ENCODE measurements at regions not wholly inside any gene's neighbourhood (a gene's known extent, or its start where the extent isn't known, plus 50 kb on each side); places are given as distances from the start of the nearest gene placed in this dataset.

- DNase-seq (ENCODE audit: low read depth, low spot score) = peak; percentile 30
- ChIA-PET POLR2A (no interaction called here), CTCF (interaction anchor here (0.7 to 1.6 kb wide), 8 partner anchors 12 to 277 kb away, joined by 3 to 7 read pairs (median 4); no protein-coding TSS in a partner anchor)
- H3K9me3 ChIP-seq (ENCODE audit: control insufficient read depth, insufficient read depth, low read depth, low read length) = no peaks in the 10 kb centered on the region
- no peak overlapping the region for H3K4me3 ChIP-seq (ENCODE audit: low read depth in 2 of 2, low read length in 2 of 2)
- H3K4me1 ChIP-seq (ENCODE audit: control insufficient read depth, insufficient read depth, low read length) = peaks cover 15% of the 10 kb centered on the region
- in situ Hi-C loops (cut with HindIII; ENCODE audit: low pct_unique_long_range_greater_than_20kb, low sequenced_read_pairs) = no loop called here
- peak overlapping the region; percentile 34; the same call in 1 of the 2 replicates for H3K27ac ChIP-seq (ENCODE audit: low read length)
- intact Hi-C loops (cut with micrococcal nuclease; ENCODE audit: unreplicated experiment) = no loop called here
- H3K27me3 ChIP-seq (ENCODE audit: control insufficient read depth, insufficient read depth, low read length) = no peaks in the 10 kb centered on the region
- H3K36me3 ChIP-seq (ENCODE audit: control insufficient read depth, insufficient read depth, low read length) = no peaks in the 10 kb centered on the region
- peak; percentile 86 for ATAC-seq
- BruUV-seq (replicated peaks) = no TSS peak
- TF ChIP-seq POLR2AphosphoS5 (IDR thresholded peaks at IDR 0.05; ENCODE audit: low read depth, low read length) = no peak
- TF ChIP-seq CTCF (IDR thresholded peaks at IDR 0.05) = peak; percentile 91
- TF ChIP-seq TCF7L2 (IDR thresholded peaks at IDR 0.05; ENCODE audit: low read depth, low read length) = no peak
- TF ChIP-seq REST (IDR thresholded peaks at IDR 0.05; ENCODE audit: insufficient read depth in 1 of 2, low read depth in 2 of 2, low read length in 1 of 2) = no peak
These were observed 72.8 kb upstream of the TAF1B start for GRCh38 chr2:9770308-9771100.

- in situ Hi-C loops (cut with HindIII; ENCODE audit: low pct_unique_long_range_greater_than_20kb, low sequenced_read_pairs) (no loop called here), intact Hi-C loops (cut with micrococcal nuclease; ENCODE audit: unreplicated experiment) (no loop called here)
- ATAC-seq = peak; percentile 4; the same call in 1 of the 2 replicates
- Histone ChIP-seq H3K4me1 (ENCODE audit: control insufficient read depth, insufficient read depth, low read length) (peaks cover 15% of the 10 kb centered on the region), H3K36me3 (ENCODE audit: control insufficient read depth, insufficient read depth, low read length) (no peaks in the 10 kb centered on the region), H3K9me3 (ENCODE audit: control insufficient read depth, insufficient read depth, low read depth, low read length) (no peaks in the 10 kb centered on the region), H3K27me3 (ENCODE audit: control insufficient read depth, insufficient read depth, low read length) (no peaks in the 10 kb centered on the region), H3K27ac (ENCODE audit: low read length) (peak overlapping the region; percentile 34), H3K4me3 (ENCODE audit: low read depth in 2 of 2, low read length in 2 of 2) (no peak overlapping the region)
- CTCF ChIA-PET = interaction anchor here (0.7 to 1.6 kb wide), 8 partner anchors 11 to 277 kb away, joined by 3 to 7 read pairs (median 4); no protein-coding TSS in a partner anchor
- no peak for DNase-seq (ENCODE audit: low read depth, low spot score)
- BruUV-seq (replicated peaks) = no TSS peak
- POLR2A ChIA-PET = interaction anchor here (0.5 kb wide), 1 partner anchor 16 kb away, joined by 7 read pairs; no protein-coding TSS in a partner anchor
- TF ChIP-seq POLR2AphosphoS5 (IDR thresholded peaks at IDR 0.05; ENCODE audit: low read depth, low read length) (no peak), REST (IDR thresholded peaks at IDR 0.05; ENCODE audit: insufficient read depth in 1 of 2, low read depth in 2 of 2, low read length in 1 of 2) (no peak), SIN3A (IDR thresholded peaks at IDR 0.05; ENCODE audit: borderline replicate concordance, insufficient read depth, low read depth, low read length) (no peak), CTCF (IDR thresholded peaks at IDR 0.05) (no peak), TCF7L2 (IDR thresholded peaks at IDR 0.05; ENCODE audit: low read depth, low read length) (no peak)
These were observed 72.2 kb upstream of the TAF1B start for GRCh38 chr2:9771101-9771449.

Measured in Panc1 (cell line).